Esophagus muscularis mucosa (tissue), 4 donors: ENCODE measurements at regions not wholly inside any gene's neighbourhood (a gene's known extent, or its start where the extent isn't known, plus 50 kb on each side); places are given as distances from the start of the nearest gene placed in this dataset.

ENCODE experiments used
- DNase-seq: peaks from one replicate; pipeline ENCODE4 v3.0.0-alpha.2; 2017; ENCODE audit errors: extremely low spot score
- H3K27ac ChIP-seq, 4 donors: fragments of 200-600 bp; sonication (generic); replicated peaks in 1 of 4; 1 replicate in 3 of 4; 2 replicates in 1 of 4; pipeline ENCODE4 v1.5.1; 2016 to 2019; ENCODE audit warnings: mild to moderate bottlenecking in 1 of 4
- H3K27me3 ChIP-seq, 4 donors: fragments of 200-600 bp; sonication (generic); one replicate each; pipeline versions ENCODE4 v1.5.1 to v1.6.0; 2016 to 2019
- H3K36me3 ChIP-seq, 4 donors: fragments of 200-600 bp; sonication (generic); one replicate each; pipeline ENCODE4 v1.5.1; 2016 to 2019
- H3K4me1 ChIP-seq, 4 donors: fragments of 200-600 bp; sonication (generic); one replicate each; pipeline ENCODE4 v1.5.1; 2016 to 2019
- H3K4me3 ChIP-seq, 4 donors: fragments of 200-600 bp; sonication (generic); 1 replicate in 2 of 4; 2 replicates in 2 of 4; pipeline ENCODE4 v1.5.1; 2016 to 2019; ENCODE audit warnings: mild to moderate bottlenecking in 4 of 4, moderate library complexity in 1 of 4
- H3K9me3 ChIP-seq, 4 donors: fragments of 200-600 bp; sonication (generic); 1 replicate in 3 of 4; 2 replicates in 1 of 4; pipeline ENCODE4 v1.5.1; 2016 to 2019
- EP300 ChIP-seq: sonication (generic); formaldehyde crosslinking; IDR thresholded peaks from one replicate; pipeline ENCODE4 v1.6.1; 2017; ENCODE audit warnings: antibody characterized with exemption
- POLR2A ChIP-seq: fragments of 450-650 bp; IDR thresholded peaks from one replicate; pipeline ENCODE4 v1.6.1; 2017; ENCODE audit warnings: antibody characterized with exemption, moderate library complexity, mild to moderate bottlenecking, low read depth
- POLR2AphosphoS5 ChIP-seq, 2 donors: sonication (generic); formaldehyde crosslinking; IDR thresholded peaks; one replicate each; pipeline ENCODE4 v1.6.1; 2017; ENCODE audit warnings: antibody characterized with exemption in 2 of 2
- whole genome bisulfite sequencing: methylation state at CpG from one replicate; pipeline ENCODE4 v1.1.5; 2018; 5-methylcytosine and 5-hydroxymethylcytosine counted together
- intact Hi-C: fragments of 100-400 bp; cut with DNase I; formaldehyde crosslinking; loops from one replicate; pipeline ENCODE4 v1.15.1; 2023
- TF ChIP-seq, protein P1 (sequence below), 3 experiments: fragments of 200-600 bp in 2 of 3; fragments of 450-650 bp in 1 of 3; sonication (generic) in 2 of 3; IDR thresholded peaks; one replicate each; pipeline ENCODE4 v1.5.1; 2017 to 2019; ENCODE audit warnings: antibody characterized with exemption in 3 of 3, mild to moderate bottlenecking in 2 of 3, moderate library complexity in 1 of 3

DNA sequence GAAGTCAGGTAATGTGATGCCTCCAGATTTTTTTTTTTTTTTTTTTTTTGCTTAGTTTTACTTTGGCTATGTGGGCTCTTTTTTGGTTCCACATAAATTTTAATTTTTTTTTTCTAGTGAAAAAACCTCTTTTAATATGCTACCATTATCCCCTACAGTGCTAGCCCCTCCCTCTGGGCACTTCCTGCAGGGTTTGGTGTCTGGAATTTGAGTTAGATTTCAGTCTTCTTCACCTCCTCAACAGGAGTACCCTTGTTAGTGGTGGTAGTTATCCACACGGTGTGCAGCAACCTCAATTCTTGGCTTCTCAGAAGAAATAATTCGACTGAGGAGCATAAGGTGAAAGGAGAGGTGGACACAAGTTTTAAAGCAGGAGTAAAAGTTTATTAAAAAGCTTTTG is 128.8 kb upstream of the SYNCRIP start:
- TF ChIP-seq POLR2A (no peak), EP300 (no peak), POLR2AphosphoS5 (IDR thresholded peaks at IDR 0.05) (no peak)
- TF ChIP-seq, protein P1, sequence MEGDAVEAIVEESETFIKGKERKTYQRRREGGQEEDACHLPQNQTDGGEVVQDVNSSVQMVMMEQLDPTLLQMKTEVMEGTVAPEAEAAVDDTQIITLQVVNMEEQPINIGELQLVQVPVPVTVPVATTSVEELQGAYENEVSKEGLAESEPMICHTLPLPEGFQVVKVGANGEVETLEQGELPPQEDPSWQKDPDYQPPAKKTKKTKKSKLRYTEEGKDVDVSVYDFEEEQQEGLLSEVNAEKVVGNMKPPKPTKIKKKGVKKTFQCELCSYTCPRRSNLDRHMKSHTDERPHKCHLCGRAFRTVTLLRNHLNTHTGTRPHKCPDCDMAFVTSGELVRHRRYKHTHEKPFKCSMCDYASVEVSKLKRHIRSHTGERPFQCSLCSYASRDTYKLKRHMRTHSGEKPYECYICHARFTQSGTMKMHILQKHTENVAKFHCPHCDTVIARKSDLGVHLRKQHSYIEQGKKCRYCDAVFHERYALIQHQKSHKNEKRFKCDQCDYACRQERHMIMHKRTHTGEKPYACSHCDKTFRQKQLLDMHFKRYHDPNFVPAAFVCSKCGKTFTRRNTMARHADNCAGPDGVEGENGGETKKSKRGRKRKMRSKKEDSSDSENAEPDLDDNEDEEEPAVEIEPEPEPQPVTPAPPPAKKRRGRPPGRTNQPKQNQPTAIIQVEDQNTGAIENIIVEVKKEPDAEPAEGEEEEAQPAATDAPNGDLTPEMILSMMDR (IDR thresholded peaks at IDR 0.05), result no peak
- 79% methylated on average over 2 of the region's 2 CpGs for WGBS
- intact Hi-C loops, result no loop called here

DNA sequence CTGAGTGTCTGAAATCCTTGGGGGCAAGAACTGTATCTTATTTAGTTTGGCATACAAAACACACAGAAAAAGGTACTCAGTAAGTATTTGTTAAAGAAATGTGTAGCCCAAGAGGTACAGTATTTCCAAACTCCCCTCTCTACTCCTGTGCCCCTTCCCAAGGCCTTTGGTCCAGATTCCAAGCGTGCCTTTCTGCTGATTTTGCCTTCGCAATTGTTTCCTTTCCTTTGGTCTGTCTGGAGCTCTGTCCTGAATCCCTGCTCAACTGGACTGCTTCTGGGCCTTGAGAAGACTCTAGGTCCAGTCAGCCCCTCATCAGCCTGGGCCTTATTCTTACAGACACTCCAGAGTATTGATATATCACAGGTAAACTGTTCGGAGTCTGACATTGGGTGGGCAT is 122.2 kb upstream of the SYNCRIP start:
- Histone ChIP-seq H3K4me1 (no peaks in the 10 kb centered on the region), H3K9me3 (no peaks in the 10 kb centered on the region), H3K27ac (no peak overlapping the region), H3K36me3 (no peaks in the 10 kb centered on the region), H3K4me3 (no peak overlapping the region), H3K27me3 (no peaks in the 10 kb centered on the region)
- DNase-seq, result no peak
- intact Hi-C loops, result no loop called here
- TF ChIP-seq POLR2A (no peak), EP300 (no peak), POLR2AphosphoS5 (IDR thresholded peaks at IDR 0.05) (no peak)
- TF ChIP-seq, protein P1 (IDR thresholded peaks at IDR 0.05), result no peak
- WGBS, result 86% methylated on average over 3 of the region's 3 CpGs

More for the DNA sequence above, 128.8 kb upstream of the SYNCRIP start:
- no peaks in the 10 kb centered on the region for H3K27me3 ChIP-seq
- H3K4me3 ChIP-seq, result no peak overlapping the region
- H3K36me3 ChIP-seq, result no peaks in the 10 kb centered on the region
- H3K4me1 ChIP-seq, result no peaks in the 10 kb centered on the region
- no peak overlapping the region for H3K27ac ChIP-seq
- H3K9me3 ChIP-seq, result no peaks in the 10 kb centered on the region
- DNase-seq, result no peak

DNA sequence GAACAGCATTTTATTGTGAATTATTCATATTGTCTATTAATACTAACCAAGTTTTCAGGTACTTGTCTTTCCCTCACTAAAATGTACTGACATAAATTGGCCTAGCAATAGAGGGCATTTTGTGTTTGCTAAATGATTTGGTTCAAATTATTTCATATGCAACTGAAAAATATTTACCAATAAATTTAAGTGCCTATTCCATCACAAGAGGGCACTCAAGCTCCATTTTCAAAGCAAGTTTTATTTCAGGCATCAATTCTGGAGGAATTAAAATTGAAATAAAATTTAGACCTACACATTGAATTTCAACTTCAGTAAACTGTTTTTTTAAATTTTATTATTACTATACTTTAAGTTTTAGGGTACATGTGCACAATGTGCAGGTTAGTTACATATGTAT is 114.3 kb upstream of the SYNCRIP start:
- Histone ChIP-seq H3K4me1 (no peaks in the 10 kb centered on the region), H3K4me3 (no peak overlapping the region), H3K9me3 (no peaks in the 10 kb centered on the region), H3K27me3 (no peaks in the 10 kb centered on the region), H3K36me3 (no peaks in the 10 kb centered on the region), H3K27ac (no peak overlapping the region)
- intact Hi-C loops, result loop anchor here (10.0 kb wide), 1 partner anchor 1178 kb away; the partner anchor contains the start of gene HTR1E
- no peak for DNase-seq
- no peak for TF ChIP-seq POLR2AphosphoS5 (IDR thresholded peaks at IDR 0.05)
- no peak for TF ChIP-seq EP300
- TF ChIP-seq, protein P1 (IDR thresholded peaks at IDR 0.05), result peak; percentile 37 to 42 (median 39)
- TF ChIP-seq POLR2A, result no peak

DNA sequence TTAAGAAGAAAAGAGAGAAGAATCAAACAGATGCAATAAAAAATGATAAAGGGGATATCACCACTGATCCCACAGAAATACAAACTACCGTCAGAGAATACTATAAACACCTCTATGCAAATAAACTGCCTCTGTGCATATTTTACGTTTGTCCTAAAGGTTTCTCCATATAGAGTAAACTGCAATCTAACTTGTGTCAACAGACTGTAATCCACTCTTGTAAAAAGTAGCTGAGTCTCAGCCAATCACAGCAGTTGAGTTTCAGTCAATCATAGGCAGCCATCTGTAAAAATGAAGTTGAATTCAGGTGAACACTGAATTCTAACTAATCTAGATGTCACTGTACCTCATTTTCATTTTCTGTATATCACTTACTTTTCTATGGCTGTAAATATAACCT is 112.2 kb upstream of the SYNCRIP start:
- intact Hi-C loops, result loop anchor here (10.0 kb wide), 1 partner anchor 1180 kb away; the partner anchor contains the start of gene HTR1E
- no peak for TF ChIP-seq POLR2AphosphoS5 (IDR thresholded peaks at IDR 0.05)
- TF ChIP-seq POLR2A, result no peak
- Histone ChIP-seq H3K4me1 (no peaks in the 10 kb centered on the region), H3K36me3 (no peaks in the 10 kb centered on the region), H3K9me3 (no peaks in the 10 kb centered on the region), H3K4me3 (no peak overlapping the region), H3K27me3 (no peaks in the 10 kb centered on the region), H3K27ac (no peak overlapping the region)
- 50% methylated on average over 2 of the region's 2 CpGs for WGBS
- DNase-seq, result no peak

DNA sequence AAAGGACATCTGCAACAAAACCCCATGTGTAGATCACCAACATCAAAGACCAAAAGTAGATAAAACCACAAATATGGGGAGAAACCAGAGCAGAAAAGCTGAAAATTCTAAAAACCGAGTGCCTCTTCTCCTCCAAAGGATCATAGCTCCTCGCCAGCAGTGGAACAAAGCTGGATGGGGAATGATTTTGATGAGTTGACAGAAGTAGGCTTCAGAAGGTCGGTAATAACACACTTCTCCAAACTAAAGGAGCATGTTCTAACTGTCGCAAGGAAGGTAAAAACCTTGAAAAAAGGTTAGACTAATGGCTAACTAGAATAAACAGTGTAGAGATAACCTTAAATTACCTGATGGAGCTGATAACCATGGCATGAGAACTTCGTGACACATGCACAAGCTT is 109.9 kb upstream of the SYNCRIP start:
- TF ChIP-seq, protein P1 (IDR thresholded peaks at IDR 0.05), result no peak
- TF ChIP-seq EP300 (no peak), POLR2AphosphoS5 (IDR thresholded peaks at IDR 0.05) (no peak), POLR2A (no peak)
- WGBS, result 81% methylated on average over 5 of the region's 5 CpGs
- intact Hi-C loops, result loop anchor here (10.0 kb wide), 1 partner anchor 1182 kb away; the partner anchor contains the start of gene HTR1E
- no peak overlapping the region for H3K27ac ChIP-seq
- H3K27me3 ChIP-seq, result no peaks in the 10 kb centered on the region
- no peaks in the 10 kb centered on the region for H3K36me3 ChIP-seq
- H3K4me1 ChIP-seq, result no peaks in the 10 kb centered on the region
- no peaks in the 10 kb centered on the region for H3K9me3 ChIP-seq
- no peak for DNase-seq
- no peak overlapping the region for H3K4me3 ChIP-seq
